Amniotic stem cell (primary cell): ENCODE measurements at regions not wholly inside any gene's neighbourhood (a gene's known extent, or its start where the extent isn't known, plus 50 kb on each side); places are given as distances from the start of the nearest gene placed in this dataset.
"Not testable (repeated sequence)": the region's sequence is repeated elsewhere in the genome, so short reads cannot be mapped to it uniquely, and the experiment has no call there.

ENCODE experiments used
- DNase-seq: peaks from one replicate; lab custom pipeline; 2025; lab: John Stamatoyannopoulos, UW

GRCh38 chr13:83117046-83117445 is 765.2 kb downstream of the SLITRK1 start:
- no peak for DNase-seq

DNA sequence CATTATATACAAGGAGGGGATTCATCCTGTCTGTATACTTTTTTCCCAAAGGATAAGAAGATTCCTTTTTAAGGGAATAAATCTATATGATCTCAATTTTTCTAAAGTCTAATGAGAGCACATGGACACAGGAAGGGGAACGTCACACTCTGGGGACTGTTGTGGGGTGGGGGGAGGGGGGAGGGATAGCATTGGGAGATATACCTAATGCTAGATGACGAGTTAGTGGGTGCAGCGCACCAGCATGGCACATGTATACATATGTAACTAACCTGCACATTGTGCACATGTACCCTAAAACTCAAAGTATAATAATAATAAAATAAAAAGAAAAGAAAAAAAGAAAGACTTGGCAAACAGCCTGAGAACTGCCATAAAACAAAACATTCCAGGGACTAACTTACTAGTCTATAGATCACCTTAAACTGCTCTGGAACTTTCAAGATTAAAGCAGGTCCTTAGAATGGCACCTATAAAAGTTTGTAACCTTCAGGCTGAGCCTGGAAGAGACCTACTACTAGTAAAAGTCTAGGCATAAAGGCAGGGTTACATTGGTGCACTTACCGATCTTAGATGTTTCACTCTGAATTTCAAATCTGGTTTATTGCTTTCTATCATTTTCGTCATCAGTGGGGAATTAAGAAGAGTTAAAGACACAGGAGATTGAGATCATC is 780.6 kb downstream of the SLITRK1 start:
- not testable (repeated sequence) for DNase-seq

DNA sequence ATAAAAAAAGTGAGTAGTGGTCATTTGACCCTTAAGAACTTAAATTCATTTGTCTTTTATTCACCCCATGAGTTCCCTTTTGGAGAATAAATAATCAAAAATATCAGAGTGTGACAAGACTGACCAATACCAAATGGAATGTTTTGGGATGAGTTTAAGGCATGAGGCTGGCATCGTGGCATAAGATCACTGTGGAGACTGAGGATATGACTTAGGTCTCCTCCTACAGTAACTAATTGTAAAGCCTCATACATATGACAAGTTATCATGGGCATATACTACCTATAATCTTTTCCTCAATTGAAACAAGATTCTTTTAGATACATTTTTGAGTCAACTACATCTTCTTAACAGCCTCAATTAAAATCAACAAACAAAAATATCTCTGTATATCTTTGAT is 782.0 kb downstream of the SLITRK1 start:
- DNase-seq, result no peak

DNA sequence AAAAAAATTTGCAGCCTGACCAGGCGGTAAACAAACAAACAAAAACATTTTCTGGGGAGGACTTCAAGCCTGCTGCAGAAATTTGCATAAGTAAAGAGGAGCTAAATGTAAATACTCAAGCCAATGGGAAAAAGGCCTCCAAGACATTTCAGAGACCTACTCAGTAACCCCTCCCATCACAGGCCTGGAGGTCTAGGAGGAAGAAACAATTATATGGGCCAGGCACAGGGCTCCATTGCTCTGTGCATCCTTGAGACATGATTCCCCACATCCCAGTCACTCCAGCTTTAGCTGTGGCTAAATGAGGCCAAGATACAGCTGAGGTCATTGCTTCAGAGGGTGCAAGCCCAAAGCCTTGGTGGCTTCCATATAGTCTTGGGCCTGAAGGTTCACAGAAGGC is 793.4 kb downstream of the SLITRK1 start:
- DNase-seq, result no peak

- no peak for DNase-seq
These were observed 795.3 kb downstream of the SLITRK1 start for GRCh38 chr13:83086948-83087347.

DNA sequence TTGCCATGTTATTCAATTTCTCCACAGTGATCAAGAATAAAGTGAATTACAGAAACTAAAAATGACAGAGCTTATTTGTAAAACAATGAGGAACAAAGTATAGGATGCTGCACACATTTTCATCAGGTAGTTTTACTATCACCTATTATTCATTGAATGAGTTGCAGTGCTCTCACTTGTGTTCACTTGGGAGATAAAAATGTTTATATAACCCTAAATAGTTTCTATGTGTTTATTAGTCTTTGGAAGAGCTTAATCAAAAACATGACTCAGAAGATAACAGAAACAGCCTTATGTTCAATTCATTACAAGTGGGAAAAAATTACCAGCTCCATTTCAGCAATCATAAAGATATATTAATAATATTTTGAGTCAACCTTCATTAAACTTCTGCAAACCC is 796.2 kb downstream of the SLITRK1 start:
- DNase-seq, result no peak

DNA sequence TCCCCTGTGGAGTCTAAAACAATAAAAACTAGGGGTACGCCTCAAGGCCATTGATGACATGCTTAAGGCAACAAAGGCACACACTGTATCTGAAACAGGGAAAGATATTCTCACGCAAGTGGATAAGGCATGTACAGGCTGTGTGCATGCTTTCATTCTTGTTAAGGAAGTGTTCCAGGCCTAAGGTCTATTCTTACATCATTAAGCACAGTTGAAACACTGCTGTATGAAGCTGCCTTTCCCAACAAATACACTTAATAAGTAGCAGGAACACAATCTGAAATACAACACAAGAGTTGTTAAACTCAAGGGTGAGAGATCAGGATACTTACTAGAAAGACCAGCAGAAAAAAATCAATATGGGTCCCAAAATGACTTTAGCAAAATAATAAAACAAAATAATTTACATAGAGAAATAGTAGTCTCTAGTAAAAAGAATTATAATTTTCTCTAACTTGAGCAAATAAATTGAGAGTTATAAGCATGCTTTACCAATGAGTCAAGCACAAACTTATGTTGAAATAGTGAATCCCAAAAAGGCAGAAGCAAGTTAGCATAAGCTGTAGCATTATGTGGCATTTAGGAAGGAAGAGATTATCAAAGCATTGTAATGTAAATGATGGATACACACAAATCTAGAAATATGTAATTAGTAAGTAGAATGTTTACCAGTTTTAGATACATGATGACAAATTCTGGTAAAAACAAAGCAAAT is 796.9 kb downstream of the SLITRK1 start:
- DNase-seq, result no peak

DNA sequence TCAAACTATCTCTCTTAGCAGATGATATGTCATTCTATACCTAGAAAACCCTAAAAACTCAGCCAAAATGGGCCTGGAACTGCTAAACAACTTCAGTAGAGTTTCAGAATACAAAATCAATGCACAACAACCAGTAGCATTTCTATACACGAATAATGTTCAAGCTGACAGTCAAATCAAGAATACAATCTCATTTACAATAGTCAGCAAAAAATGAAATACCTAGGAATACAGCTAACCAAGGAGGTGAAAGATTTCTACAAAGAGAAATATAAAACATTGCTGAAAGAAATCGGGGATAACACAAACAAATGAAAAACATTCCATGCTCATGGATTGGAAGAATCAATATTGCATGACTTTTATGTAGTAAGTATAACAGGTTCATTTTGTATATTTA is 804.8 kb downstream of the SLITRK1 start:
- no peak for DNase-seq

DNA sequence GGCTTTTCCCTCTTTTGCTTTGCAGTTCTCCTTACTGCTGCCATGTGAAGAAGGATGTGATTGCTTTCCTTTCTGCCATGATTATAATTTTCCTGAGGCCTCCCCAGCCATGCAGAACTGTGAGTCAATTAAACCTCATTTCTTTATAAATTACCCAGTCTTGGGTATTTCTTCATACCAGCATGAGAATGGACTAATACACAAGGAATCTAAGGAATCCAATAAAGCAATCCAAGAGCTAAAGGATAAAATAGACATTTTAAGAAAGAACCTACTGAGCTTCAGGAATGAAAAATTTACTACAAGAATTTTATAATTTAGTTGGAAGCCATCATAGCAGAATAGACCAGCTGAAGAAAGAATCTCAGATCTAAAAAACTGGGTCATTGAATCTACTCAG is 808.3 kb downstream of the SLITRK1 start:
- not testable (repeated sequence) for DNase-seq

DNA sequence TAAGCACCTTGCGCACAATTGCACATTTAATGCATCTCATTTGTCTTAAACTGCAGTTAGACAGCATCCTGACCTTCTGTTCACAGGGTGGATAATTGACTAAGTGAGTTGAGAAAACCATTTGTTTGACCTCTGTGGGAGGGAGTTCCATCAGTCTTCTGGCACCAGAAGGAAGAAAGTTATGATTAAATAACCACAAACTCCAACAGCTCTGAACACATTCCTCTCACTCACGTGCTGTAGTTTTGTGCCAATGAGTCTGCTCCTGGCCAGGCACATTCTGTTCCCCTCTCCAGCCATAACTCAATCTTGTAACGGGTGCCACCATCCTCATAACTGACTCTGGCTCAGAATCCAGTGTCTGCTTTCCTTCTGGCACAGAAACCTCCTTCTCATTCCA is 817.2 kb downstream of the SLITRK1 start:
- DNase-seq, result no peak

DNA sequence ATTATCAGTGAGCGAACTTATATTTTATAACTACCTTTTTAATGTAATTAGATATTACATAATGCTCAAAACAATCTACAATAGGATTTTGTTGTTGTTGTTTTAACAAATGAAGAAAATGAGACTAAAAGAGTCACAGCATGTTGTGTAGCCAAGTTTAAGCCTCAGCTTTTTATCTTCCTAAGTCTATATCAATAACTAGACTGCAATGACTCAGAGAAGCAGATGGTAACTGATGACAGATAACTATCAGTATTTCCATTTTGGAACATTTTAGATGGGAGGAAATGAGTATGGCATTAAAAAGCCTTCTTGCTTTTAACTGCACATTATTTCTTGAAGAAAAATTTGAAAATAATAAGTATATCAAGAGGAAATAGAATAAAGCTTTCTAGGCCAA is 825.2 kb downstream of the SLITRK1 start:
- no peak for DNase-seq

GRCh38 chr13:83056269-83056668 is 826.0 kb downstream of the SLITRK1 start:
- DNase-seq, result no peak

GRCh38 chr13:83048419-83048818 is 833.9 kb downstream of the SLITRK1 start:
- no peak for DNase-seq

GRCh38 chr13:83024955-83025594 is 857.2 kb downstream of the SLITRK1 start:
- no peak for DNase-seq

DNA sequence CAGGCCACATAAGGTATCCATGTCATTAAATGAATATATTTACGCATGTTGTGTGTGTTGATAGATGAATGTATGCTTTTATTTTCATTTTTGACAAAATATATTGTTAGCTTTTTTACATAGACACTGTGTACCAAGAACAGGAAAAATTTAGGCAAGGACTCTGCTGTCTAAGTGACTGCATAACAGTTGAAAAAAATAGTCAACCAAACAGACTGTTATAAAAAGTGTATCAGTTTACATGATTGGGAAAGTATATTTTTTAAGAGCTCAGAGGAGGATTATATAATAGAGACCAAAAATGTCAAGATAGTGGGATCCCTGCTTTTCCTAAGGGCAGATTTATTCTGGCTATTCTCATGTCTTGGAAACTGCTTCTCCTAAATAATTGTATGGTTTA is 858.0 kb downstream of the SLITRK1 start:
- DNase-seq, result no peak

- no peak for DNase-seq
These were observed 862.3 kb downstream of the SLITRK1 start for GRCh38 chr13:83019986-83020385.

DNA sequence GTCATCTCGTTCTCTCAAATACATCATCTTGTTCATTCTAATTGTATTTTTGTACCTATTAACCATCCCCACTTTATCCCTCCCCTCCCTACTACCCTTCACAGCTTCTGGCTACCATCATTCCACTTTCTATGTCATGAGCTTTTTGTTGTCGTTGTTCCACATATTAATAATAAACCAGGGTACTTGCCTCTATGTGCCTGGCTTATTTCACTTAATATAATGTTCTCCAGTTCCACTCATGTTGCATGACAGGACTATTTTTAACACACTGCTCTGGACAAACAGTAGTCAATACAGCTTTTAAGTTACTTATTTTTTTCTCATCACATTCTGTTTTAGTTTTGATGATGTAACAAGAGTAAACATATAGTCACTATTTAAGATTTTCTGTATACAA is 872.3 kb downstream of the SLITRK1 start:
- no peak for DNase-seq

- DNase-seq, result no peak
These were observed 873.9 kb downstream of the SLITRK1 start for GRCh38 chr13:83008212-83008929.

GRCh38 chr13:83007226-83007625 is 875.0 kb downstream of the SLITRK1 start:
- DNase-seq, result no peak

- DNase-seq, result no peak
These were observed 879.1 kb downstream of the SLITRK1 start for GRCh38 chr13:83003185-83003584.

DNA sequence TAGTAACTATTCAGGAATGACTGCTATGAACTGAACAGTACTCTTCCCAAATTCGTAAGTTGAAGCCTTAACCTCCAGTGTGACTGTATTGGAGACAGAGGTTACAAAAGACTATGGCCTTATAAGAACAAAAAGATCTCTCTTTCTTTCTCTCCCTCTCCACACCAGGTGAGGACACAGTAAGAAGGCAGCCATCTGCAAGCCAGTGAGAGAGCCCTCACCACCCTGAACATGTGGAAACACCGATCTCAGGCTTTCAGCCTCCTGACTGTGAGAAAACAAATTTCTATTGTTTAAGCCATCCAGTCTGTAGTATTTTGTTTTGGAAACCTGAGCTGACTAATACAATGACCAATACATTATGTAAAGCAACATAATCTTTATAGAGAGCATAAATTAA is 888.9 kb downstream of the SLITRK1 start:
- DNase-seq, result no peak

DNA sequence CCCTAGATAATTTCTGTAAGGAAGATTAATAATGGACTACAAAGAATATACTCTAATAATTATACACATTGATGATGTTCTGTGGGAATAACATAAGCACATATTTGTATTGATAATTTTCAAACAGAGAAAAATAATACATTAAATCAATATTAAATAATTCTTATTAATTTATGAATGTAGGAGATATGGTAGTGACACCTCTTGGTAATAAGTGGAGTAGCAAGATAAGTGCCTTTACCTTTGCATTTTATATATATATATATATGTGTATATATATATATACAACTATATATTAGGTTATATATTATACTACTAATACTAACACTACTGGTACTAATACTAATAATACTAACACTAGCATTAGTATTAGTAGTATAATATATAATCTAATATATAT is 905.8 kb downstream of the SLITRK1 start:
- no peak for DNase-seq
